ENCODE measurements at regions not wholly inside any gene's neighbourhood (a gene's known extent, or its start where the extent isn't known, plus 50 kb on each side); places are given as distances from the start of the nearest gene placed in this dataset.

DNA sequence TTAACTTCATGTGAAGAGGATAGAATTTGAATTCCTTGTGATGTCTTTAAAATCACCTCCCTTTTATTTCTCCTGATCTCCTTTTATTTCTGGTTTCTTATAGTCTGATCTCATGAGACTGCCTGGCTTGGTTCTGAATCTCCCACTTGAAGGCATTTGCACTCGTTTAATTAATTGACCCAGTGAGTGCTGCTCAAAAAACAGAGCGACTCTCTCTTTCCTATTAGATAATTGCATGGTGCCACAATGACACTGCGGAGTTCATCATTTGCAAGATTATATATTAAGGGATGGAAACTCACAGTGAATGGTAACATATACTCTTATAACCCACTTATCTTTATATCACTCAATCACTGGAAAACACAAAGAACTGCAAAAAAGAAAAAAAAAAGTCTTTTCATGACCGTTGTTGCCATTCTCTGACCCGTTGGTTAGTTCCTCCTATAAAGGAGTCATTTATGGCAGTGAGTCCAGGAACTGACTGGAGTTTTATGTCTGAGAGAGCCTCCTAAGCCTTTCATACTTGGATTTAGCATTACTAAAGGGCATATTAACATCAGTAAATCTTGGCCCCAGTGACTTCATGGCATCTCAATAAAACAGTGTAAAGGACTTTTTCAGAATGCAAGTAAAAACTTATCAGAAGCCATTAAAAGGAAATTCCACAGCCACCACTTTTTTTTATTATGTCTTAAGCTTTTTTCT is 103.3 kb upstream of the EPHA4 start:
- H3K4me1 ChIP-seq (ENCODE audit: insufficient read depth), result peaks cover 4% of the 10 kb centered on the region; the same call in 1 of the 2 replicates
- no peak for DNase-seq
- H3K4me2 ChIP-seq (ENCODE audit: unreplicated experiment), result no peak overlapping the region
- no peaks in the 10 kb centered on the region for H3K9me2 ChIP-seq (ENCODE audit: insufficient read depth)
- in situ Hi-C loops (cut with MboI), result no loop called here
- TF ChIP-seq EZH2phosphoT487 (IDR thresholded peaks at IDR 0.05; ENCODE audit: insufficient read depth, low read depth) (no peak), EZH2 (IDR thresholded peaks at IDR 0.05; ENCODE audit: insufficient read depth, poor library complexity, severe bottlenecking) (no peak)
- no peak overlapping the region for H2AFZ ChIP-seq
- peaks cover 10% of the 10 kb centered on the region for H3K27me3 ChIP-seq (replicated peaks; ENCODE audit: insufficient read depth)
- H3K9me3 ChIP-seq (ENCODE audit: low read depth), result no peaks in the 10 kb centered on the region
- 45 to 46% methylated on average over 5 of the region's 5 CpGs for WGBS, 2 experiments (ENCODE audit: low coverage in 1 of 2, low lambda C conversion rate in 2 of 2, missing lambda C conversion rate in 2 of 2)
- H3K9ac ChIP-seq, result no peak overlapping the region
- no peaks in the 10 kb centered on the region for H3K79me2 ChIP-seq (ENCODE audit: insufficient read depth)
- no peaks in the 10 kb centered on the region for H4K20me1 ChIP-seq (ENCODE audit: insufficient read depth)
- H3K36me3 ChIP-seq (ENCODE audit: low read depth), result no peaks in the 10 kb centered on the region
- no peak overlapping the region for H3K4me3 ChIP-seq
- peaks cover 10% of the 10 kb centered on the region for H3F3A ChIP-seq (ENCODE audit: insufficient read depth)
- no peak overlapping the region for H3K27ac ChIP-seq

DNA sequence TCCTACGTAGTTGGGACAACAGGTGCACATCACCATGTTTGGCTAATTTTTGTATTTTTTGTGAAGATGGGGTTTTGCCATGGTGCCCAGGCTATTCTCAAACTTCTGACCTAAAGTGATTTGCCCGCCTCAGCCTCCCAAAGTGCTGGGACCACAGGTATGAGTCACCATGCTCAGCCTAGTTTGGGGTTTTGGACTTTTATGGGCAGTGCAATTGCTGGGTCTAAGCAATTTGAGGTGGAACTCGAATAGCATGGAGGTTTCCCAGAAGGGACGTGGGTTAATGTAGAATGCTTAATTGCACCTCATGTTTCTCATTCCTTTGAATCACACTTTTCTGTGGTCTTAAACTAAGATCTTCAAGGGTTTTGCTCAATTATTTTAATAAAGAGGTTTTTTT is 102.3 kb upstream of the EPHA4 start:
- Histone ChIP-seq H3K4me1 (ENCODE audit: insufficient read depth) (peaks cover 4% of the 10 kb centered on the region; the same call in 1 of the 2 replicates), H2AFZ (no peak overlapping the region), H3K4me2 (ENCODE audit: unreplicated experiment) (no peak overlapping the region), H3K4me3 (no peak overlapping the region), H3K9me2 (ENCODE audit: insufficient read depth) (no peaks in the 10 kb centered on the region), H4K20me1 (ENCODE audit: insufficient read depth) (no peaks in the 10 kb centered on the region), H3F3A (ENCODE audit: insufficient read depth) (peaks cover 10% of the 10 kb centered on the region), H3K27ac (no peak overlapping the region), H3K27me3 (replicated peaks; ENCODE audit: insufficient read depth) (peaks cover 10% of the 10 kb centered on the region), H3K36me3 (ENCODE audit: low read depth) (no peaks in the 10 kb centered on the region), H3K79me2 (ENCODE audit: insufficient read depth) (no peaks in the 10 kb centered on the region), H3K9ac (no peak overlapping the region), H3K9me3 (ENCODE audit: low read depth) (no peaks in the 10 kb centered on the region)
- 64 to 73% methylated on average over 4 of the region's 4 CpGs for WGBS, 2 experiments (ENCODE audit: low coverage in 1 of 2, low lambda C conversion rate in 2 of 2, missing lambda C conversion rate in 2 of 2)
- DNase-seq, result no peak
- in situ Hi-C loops (cut with MboI), result no loop called here
- TF ChIP-seq EZH2 (IDR thresholded peaks at IDR 0.05; ENCODE audit: insufficient read depth, poor library complexity, severe bottlenecking) (no peak), EZH2phosphoT487 (IDR thresholded peaks at IDR 0.05; ENCODE audit: insufficient read depth, low read depth) (no peak)

DNA sequence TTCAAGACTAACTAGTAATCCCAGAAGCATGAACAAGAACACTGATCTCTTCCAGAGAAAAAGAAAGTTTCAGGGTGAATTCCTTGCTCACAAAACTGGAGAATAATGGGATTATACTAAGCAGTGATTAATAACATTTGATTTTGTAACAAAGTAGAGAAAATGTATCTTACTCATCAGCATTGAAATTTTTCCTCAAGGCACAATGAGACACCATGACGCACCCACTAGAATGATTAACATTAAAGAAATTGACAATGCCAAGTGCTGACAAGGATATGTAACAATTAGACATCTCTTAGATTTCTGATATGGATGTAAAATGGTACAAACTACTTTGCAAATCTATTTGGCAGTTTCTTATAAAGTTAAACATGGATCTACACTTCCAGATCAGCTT is 101.1 kb upstream of the EPHA4 start:
- in situ Hi-C loops (cut with MboI), result no loop called here

DNA sequence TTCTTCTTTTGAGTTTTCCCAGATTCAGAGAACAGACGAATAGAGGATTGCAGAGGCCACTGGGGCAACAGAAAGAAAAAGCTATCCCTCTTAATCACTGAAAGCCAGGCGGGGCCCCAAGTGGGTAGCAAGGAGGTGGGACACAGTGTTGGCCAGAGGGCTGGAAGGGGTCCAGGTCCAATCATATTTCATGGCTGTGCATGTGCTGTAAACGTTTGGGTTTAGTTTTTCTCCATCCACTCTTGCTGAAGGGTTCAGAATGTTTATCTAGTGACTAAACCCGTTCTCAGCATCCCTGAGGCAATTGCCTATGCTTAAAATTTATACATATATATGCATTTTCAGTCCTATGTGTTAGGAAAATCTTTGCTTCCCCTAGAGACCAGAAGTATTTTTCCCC is 99.4 kb upstream of the EPHA4 start:
- Histone ChIP-seq H3K4me3 (no peak overlapping the region), H2AFZ (no peak overlapping the region), H3K27me3 (replicated peaks; ENCODE audit: insufficient read depth) (peaks cover 4% of the 10 kb centered on the region; the same call in 1 of the 2 replicates), H3K4me2 (ENCODE audit: unreplicated experiment) (no peak overlapping the region), H3K9ac (no peak overlapping the region), H3K9me2 (ENCODE audit: insufficient read depth) (no peaks in the 10 kb centered on the region), H3K4me1 (ENCODE audit: insufficient read depth) (peaks cover 4% of the 10 kb centered on the region; the same call in 1 of the 2 replicates), H3K9me3 (ENCODE audit: low read depth) (no peaks in the 10 kb centered on the region), H3K27ac (no peak overlapping the region), H3K36me3 (ENCODE audit: low read depth) (no peaks in the 10 kb centered on the region), H4K20me1 (ENCODE audit: insufficient read depth) (no peaks in the 10 kb centered on the region), H3K79me2 (ENCODE audit: insufficient read depth) (no peaks in the 10 kb centered on the region), H3F3A (ENCODE audit: insufficient read depth) (peaks cover 10% of the 10 kb centered on the region)
- in situ Hi-C loops (cut with MboI), result no loop called here
- WGBS, 2 experiments (ENCODE audit: low coverage in 1 of 2, low lambda C conversion rate in 2 of 2, missing lambda C conversion rate in 2 of 2), result 31 to 34% methylated on average over 4 of the region's 4 CpGs
- peak; percentile 13 for DNase-seq
- no peak for TF ChIP-seq EZH2phosphoT487 (IDR thresholded peaks at IDR 0.05; ENCODE audit: insufficient read depth, low read depth)
- no peak for TF ChIP-seq EZH2 (IDR thresholded peaks at IDR 0.05; ENCODE audit: insufficient read depth, poor library complexity, severe bottlenecking)

More for the DNA sequence above, 101.1 kb upstream of the EPHA4 start:
- Histone ChIP-seq H3K79me2 (ENCODE audit: insufficient read depth) (no peaks in the 10 kb centered on the region), H3K4me2 (ENCODE audit: unreplicated experiment) (peak overlapping the region; percentile 37), H3K4me1 (ENCODE audit: insufficient read depth) (peaks cover 4% of the 10 kb centered on the region; the same call in 1 of the 2 replicates), H3K36me3 (ENCODE audit: low read depth) (no peaks in the 10 kb centered on the region), H2AFZ (no peak overlapping the region), H3K9me2 (ENCODE audit: insufficient read depth) (no peaks in the 10 kb centered on the region), H4K20me1 (ENCODE audit: insufficient read depth) (no peaks in the 10 kb centered on the region), H3F3A (ENCODE audit: insufficient read depth) (peaks cover 10% of the 10 kb centered on the region), H3K27ac (no peak overlapping the region), H3K27me3 (replicated peaks; ENCODE audit: insufficient read depth) (peaks cover 10% of the 10 kb centered on the region), H3K4me3 (no peak overlapping the region), H3K9ac (no peak overlapping the region), H3K9me3 (ENCODE audit: low read depth) (no peaks in the 10 kb centered on the region)
- peak; percentile 76 for DNase-seq
- 0 to 14% methylated on average over 1 of the region's 1 CpG for WGBS, 2 experiments (ENCODE audit: low coverage in 1 of 2, low lambda C conversion rate in 2 of 2, missing lambda C conversion rate in 2 of 2)
- TF ChIP-seq EZH2 (IDR thresholded peaks at IDR 0.05; ENCODE audit: insufficient read depth, poor library complexity, severe bottlenecking), result no peak
- TF ChIP-seq EZH2phosphoT487 (IDR thresholded peaks at IDR 0.05; ENCODE audit: insufficient read depth, low read depth), result 0 out of 2 replicates have a peak, but pooled peaks have one; percentile 59
